ENCODE measurements at regions not wholly inside any gene's neighbourhood (a gene's known extent, or its start where the extent isn't known, plus 50 kb on each side); places are given as distances from the start of the nearest gene placed in this dataset.

- TF ChIP-seq, protein P1, sequence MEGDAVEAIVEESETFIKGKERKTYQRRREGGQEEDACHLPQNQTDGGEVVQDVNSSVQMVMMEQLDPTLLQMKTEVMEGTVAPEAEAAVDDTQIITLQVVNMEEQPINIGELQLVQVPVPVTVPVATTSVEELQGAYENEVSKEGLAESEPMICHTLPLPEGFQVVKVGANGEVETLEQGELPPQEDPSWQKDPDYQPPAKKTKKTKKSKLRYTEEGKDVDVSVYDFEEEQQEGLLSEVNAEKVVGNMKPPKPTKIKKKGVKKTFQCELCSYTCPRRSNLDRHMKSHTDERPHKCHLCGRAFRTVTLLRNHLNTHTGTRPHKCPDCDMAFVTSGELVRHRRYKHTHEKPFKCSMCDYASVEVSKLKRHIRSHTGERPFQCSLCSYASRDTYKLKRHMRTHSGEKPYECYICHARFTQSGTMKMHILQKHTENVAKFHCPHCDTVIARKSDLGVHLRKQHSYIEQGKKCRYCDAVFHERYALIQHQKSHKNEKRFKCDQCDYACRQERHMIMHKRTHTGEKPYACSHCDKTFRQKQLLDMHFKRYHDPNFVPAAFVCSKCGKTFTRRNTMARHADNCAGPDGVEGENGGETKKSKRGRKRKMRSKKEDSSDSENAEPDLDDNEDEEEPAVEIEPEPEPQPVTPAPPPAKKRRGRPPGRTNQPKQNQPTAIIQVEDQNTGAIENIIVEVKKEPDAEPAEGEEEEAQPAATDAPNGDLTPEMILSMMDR (IDR thresholded peaks at IDR 0.05; ENCODE audit: insufficient read depth, low read length), result no peak
- TF ChIP-seq POLR2AphosphoS5 (IDR thresholded peaks at IDR 0.05; ENCODE audit: low read depth) (no peak), GABPA (IDR thresholded peaks at IDR 0.05; ENCODE audit: low read depth) (no peak)
- TF ChIP-seq, protein P2, sequence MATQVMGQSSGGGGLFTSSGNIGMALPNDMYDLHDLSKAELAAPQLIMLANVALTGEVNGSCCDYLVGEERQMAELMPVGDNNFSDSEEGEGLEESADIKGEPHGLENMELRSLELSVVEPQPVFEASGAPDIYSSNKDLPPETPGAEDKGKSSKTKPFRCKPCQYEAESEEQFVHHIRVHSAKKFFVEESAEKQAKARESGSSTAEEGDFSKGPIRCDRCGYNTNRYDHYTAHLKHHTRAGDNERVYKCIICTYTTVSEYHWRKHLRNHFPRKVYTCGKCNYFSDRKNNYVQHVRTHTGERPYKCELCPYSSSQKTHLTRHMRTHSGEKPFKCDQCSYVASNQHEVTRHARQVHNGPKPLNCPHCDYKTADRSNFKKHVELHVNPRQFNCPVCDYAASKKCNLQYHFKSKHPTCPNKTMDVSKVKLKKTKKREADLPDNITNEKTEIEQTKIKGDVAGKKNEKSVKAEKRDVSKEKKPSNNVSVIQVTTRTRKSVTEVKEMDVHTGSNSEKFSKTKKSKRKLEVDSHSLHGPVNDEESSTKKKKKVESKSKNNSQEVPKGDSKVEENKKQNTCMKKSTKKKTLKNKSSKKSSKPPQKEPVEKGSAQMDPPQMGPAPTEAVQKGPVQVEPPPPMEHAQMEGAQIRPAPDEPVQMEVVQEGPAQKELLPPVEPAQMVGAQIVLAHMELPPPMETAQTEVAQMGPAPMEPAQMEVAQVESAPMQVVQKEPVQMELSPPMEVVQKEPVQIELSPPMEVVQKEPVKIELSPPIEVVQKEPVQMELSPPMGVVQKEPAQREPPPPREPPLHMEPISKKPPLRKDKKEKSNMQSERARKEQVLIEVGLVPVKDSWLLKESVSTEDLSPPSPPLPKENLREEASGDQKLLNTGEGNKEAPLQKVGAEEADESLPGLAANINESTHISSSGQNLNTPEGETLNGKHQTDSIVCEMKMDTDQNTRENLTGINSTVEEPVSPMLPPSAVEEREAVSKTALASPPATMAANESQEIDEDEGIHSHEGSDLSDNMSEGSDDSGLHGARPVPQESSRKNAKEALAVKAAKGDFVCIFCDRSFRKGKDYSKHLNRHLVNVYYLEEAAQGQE (IDR thresholded peaks at IDR 0.05; ENCODE audit: insufficient replicate concordance, low read depth), result no peak
These were observed 162.9 kb downstream of the USP12 start for GRCh38 chr13:27008733-27009132.
